Stimulated activated effector memory CD8-positive, alpha-beta T cell treated with anti-CD3 and anti-CD28 coated beads, Interleukin-12 subunit alpha, Interleukin-12 subunit beta, amount 100 ng/mL, for 72 hours (primary cell): ENCODE measurements at regions not wholly inside any gene's neighbourhood (a gene's known extent, or its start where the extent isn't known, plus 50 kb on each side); places are given as distances from the start of the nearest gene placed in this dataset.

ENCODE experiments used
- ATAC-seq: fragments of 150-1000 bp; cut with Tn5 transposase; 2 replicates; pipeline ENCODE4 v1.10.0; 2021
- DNase-seq, 2 donors: peaks; one replicate each; pipeline ENCODE4 v3.0.0; 2021 to 2022; ENCODE audit warnings: low spot score in 2 of 2
- H3K27ac Mint-ChIP-seq: one replicate; pipeline ENCODE4 v1.8.0; 2022; ENCODE audit warnings: mild to moderate bottlenecking, mixed read lengths
- H3K36me3 Mint-ChIP-seq: one replicate; pipeline ENCODE4 v1.8.0; 2022; ENCODE audit warnings: mild to moderate bottlenecking, mixed read lengths
- H3K4me1 Mint-ChIP-seq: one replicate; pipeline ENCODE4 v1.8.0; 2022; ENCODE audit warnings: mixed read lengths
- H3K4me3 Mint-ChIP-seq: one replicate; pipeline ENCODE4 v1.8.0; 2022; ENCODE audit warnings: mild to moderate bottlenecking, mixed read lengths
- H3K9me3 Mint-ChIP-seq: one replicate; pipeline ENCODE4 v1.8.0; 2022; ENCODE audit warnings: mixed read lengths

DNA sequence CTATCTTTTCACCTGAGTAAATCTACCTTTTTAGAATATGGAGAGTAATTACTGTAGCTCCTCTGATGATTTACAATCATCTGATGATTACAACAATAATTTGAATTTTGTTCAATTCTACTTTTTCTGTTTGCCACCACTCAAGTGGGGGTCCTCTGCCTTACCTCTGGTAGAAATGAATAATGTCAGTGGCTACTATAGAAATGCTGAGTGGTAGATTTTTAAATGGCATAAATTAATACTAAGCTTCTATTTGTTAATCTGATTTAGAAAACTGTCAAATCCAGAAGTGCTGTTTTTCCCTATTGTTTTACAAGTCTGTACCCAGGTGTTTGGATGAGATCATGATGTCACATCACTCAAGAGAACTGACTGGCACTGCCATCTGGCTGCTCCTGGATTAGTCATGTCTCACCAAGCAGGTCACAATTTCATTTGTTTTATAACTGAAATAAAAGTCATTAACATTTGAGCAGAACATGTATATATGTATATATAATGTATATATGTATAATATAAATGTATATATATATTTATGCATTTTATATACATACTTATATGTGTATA, 494.8 kb downstream of the TBC1D4 start:
- no peak for DNase-seq
- no peak for ATAC-seq
- Mint-ChIP-seq H3K27ac (no peak overlapping the region), H3K4me1 (no peaks in the 10 kb centered on the region), H3K36me3 (no peaks in the 10 kb centered on the region), H3K4me3 (no peak overlapping the region), H3K9me3 (no peaks in the 10 kb centered on the region)

- Mint-ChIP-seq H3K4me3 (no peak overlapping the region), H3K9me3 (no peaks in the 10 kb centered on the region), H3K4me1 (no peaks in the 10 kb centered on the region), H3K27ac (no peak overlapping the region), H3K36me3 (no peaks in the 10 kb centered on the region)
- ATAC-seq, result no peak
- DNase-seq, result no peak
Measured at GRCh38 chr13:74986609-74987008, 495.4 kb downstream of the TBC1D4 start.

DNA sequence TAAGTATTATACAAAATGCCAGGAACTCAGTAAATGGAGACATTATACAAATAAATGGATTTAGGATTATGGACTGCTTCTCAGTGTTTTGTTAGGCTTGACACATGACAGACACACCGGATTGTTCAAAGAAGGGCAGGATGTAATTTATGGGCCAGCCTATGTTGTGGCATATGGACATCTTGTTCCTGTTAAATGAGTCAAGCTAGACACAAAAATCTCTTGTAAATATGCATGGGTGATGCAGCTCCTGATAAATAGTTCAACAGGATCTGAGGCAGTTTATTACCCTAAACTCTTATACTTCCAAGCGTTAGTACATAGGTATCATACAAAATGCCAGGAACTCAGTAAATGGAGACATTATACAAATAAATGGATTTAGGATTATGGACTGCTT, 502.3 kb downstream of the TBC1D4 start:
- ATAC-seq (no peak), DNase-seq (no peak)
- H3K27ac Mint-ChIP-seq, result no peak overlapping the region
- no peak overlapping the region for H3K4me3 Mint-ChIP-seq
- H3K4me1 Mint-ChIP-seq, result no peaks in the 10 kb centered on the region
- peaks cover 2% of the 10 kb centered on the region for H3K9me3 Mint-ChIP-seq
- H3K36me3 Mint-ChIP-seq, result no peaks in the 10 kb centered on the region

GRCh38 chr13:74978591-74978990, 503.4 kb downstream of the TBC1D4 start:
- DNase-seq, result no peak
- Mint-ChIP-seq H3K4me1 (no peaks in the 10 kb centered on the region), H3K4me3 (no peak overlapping the region), H3K36me3 (no peaks in the 10 kb centered on the region), H3K9me3 (peaks cover 2% of the 10 kb centered on the region), H3K27ac (no peak overlapping the region)
- no peak for ATAC-seq

DNA sequence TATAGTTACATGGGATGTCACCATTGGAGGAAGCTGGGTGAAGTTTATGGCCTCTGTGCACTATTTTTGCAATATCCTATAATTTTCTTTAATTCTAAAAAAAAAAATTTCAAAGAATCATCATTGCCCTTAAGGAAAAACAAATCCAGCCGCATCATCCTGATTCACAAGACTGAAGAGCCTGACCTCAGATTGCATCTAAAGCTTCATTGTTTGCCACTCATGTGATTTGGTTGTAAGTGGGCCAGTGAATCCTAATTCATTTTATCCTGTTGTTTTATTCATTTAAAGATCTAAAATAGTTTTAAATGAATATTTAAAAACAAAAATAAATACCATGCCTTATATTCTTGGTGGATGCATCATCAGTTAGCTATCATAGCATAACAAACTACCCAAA, 504.5 kb downstream of the TBC1D4 start:
- no peak overlapping the region for H3K4me3 Mint-ChIP-seq
- no peak for ATAC-seq

DNA sequence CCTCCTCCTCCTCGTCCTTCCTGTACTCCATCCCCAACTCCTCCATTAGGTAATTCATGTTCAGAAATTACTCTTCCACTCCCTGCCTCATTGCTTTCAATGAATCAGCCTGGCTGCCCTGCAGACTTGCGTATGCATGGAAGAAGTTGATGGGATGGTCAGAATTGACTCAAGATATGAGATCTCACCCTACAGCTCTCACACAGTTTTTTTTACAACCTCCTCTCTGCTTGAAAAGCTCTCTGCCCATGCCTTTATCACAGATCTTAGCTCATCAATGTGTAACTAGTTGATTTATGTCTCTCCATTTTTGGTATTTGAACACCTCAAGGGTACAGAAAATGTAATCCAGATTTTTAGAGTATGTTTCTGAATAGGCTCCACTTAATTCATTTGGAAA, 506.9 kb downstream of the TBC1D4 start:
- Mint-ChIP-seq H3K4me3 (no peak overlapping the region), H3K9me3 (no peaks in the 10 kb centered on the region), H3K4me1 (no peaks in the 10 kb centered on the region), H3K27ac (no peak overlapping the region), H3K36me3 (no peaks in the 10 kb centered on the region)
- no peak for ATAC-seq
- DNase-seq, result no peak

More for the DNA sequence above, 504.5 kb downstream of the TBC1D4 start:
- Mint-ChIP-seq H3K27ac (no peak overlapping the region), H3K4me1 (no peaks in the 10 kb centered on the region), H3K9me3 (peaks cover 2% of the 10 kb centered on the region), H3K36me3 (no peaks in the 10 kb centered on the region)
- no peak for DNase-seq

DNA sequence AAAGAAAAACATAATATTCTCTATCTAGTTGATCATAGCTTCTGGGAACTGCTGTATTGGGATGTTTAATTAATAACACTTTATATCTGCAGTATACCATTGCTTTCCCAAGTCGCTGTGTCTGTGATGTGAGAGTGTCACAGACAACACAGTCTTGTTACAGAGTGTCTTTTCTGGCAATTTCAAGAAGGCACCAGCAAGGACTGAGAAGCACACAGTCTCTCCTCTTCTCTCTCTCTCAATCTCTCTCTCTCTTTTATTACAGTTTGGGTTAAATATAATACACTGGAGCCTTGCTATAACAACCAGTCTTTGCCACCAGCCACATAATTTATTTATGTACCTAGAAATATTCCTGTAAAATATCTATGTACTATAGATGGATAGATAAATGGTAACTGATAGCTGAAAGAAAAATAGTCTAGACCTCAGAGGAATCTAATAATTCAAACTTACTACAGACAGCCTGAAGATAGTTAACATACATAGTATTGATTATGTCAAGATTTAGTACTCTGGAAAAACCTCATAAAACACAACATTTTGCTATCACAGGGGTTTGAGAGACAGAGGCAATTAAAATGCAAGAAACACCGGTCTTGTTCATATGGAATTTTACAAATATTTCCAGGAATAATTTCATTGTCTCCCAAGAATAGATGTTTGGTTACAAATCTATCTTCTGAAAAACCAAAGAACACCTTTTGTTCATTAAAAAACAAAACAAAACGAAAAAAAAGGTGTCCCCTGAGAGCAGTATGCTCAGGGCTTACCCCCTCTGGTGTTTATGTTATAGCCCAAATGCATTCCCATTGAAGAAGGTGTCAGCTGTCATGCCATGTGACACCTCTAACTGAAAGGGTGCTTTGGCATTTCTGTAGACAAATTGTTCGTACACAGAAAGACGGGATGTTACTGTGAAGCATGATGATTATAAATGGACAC, 507.8 kb downstream of the TBC1D4 start:
- ATAC-seq (no peak), DNase-seq (no peak)
- no peak overlapping the region for H3K27ac Mint-ChIP-seq
- no peaks in the 10 kb centered on the region for H3K4me1 Mint-ChIP-seq
- no peaks in the 10 kb centered on the region for H3K9me3 Mint-ChIP-seq
- no peaks in the 10 kb centered on the region for H3K36me3 Mint-ChIP-seq
- H3K4me3 Mint-ChIP-seq, result no peak overlapping the region

DNA sequence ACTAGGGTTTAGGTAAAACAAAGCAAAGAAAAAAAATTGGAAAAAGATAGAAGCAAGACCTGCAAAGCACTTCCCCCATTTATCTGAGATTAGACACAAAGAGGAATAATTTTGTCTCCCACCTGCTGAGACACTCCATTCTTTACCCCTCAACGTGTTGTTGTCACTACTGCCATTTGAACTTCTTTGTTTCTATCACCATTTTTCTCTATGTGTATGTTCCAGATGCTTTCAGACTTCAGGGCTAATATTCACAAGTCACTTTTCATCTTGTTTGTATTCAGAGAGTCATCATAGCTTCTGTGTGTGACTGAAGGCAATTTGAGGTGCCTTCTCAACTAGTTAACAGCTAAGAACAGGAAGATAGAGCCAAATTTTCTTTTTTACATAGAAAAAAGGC, 512.5 kb downstream of the TBC1D4 start:
- no peak overlapping the region for H3K27ac Mint-ChIP-seq
- no peak for ATAC-seq
- H3K36me3 Mint-ChIP-seq, result no peaks in the 10 kb centered on the region
- no peaks in the 10 kb centered on the region for H3K9me3 Mint-ChIP-seq
- DNase-seq, result no peak
- no peaks in the 10 kb centered on the region for H3K4me1 Mint-ChIP-seq
- H3K4me3 Mint-ChIP-seq, result no peak overlapping the region

DNA sequence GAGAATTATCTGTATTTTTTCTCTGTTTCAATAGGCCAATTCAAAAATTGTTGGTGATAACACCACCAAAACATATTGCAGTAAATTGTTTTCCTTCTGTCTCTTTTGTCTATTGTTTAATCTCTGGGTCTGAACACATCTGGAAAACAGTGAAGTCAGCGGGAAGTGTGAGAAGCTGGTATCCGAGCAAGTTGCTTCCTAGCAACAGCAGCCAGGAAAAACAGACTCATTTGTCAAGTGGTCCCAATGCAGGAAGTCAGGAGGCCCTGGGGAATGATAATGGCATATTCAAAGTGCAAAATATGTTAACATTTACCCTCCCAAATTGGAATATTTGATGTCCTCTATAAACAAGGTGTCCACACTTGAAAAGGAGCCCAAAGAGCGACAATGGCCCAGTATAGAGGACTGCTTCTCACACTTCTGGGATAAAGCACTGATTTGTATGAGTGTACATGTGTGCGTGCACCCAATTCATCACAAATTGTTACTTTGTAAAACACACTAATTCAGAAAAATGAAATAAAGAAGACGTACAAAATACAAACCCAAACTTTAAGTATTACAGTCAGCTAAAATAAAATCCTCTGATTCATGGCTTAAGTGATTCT, 515.0 kb downstream of the TBC1D4 start:
- H3K27ac Mint-ChIP-seq, result no peak overlapping the region
- no peaks in the 10 kb centered on the region for H3K9me3 Mint-ChIP-seq
- H3K4me3 Mint-ChIP-seq, result no peak overlapping the region
- DNase-seq (no peak), ATAC-seq (no peak)
- H3K36me3 Mint-ChIP-seq, result no peaks in the 10 kb centered on the region
- no peaks in the 10 kb centered on the region for H3K4me1 Mint-ChIP-seq

- no peaks in the 10 kb centered on the region for H3K4me1 Mint-ChIP-seq
- ATAC-seq (no peak), DNase-seq (no peak)
- no peak overlapping the region for H3K27ac Mint-ChIP-seq
- H3K4me3 Mint-ChIP-seq, result no peak overlapping the region
- H3K9me3 Mint-ChIP-seq, result no peaks in the 10 kb centered on the region
- H3K36me3 Mint-ChIP-seq, result no peaks in the 10 kb centered on the region
Measured at GRCh38 chr13:74966275-74966674, 515.7 kb downstream of the TBC1D4 start.

GRCh38 chr13:74945637-74946036, 536.3 kb downstream of the TBC1D4 start:
- H3K36me3 Mint-ChIP-seq, result no peaks in the 10 kb centered on the region

GRCh38 chr13:74931698-74932433, 550.1 kb downstream of the TBC1D4 start:
- Mint-ChIP-seq H3K4me3 (no peak overlapping the region), H3K36me3 (no peaks in the 10 kb centered on the region), H3K4me1 (peaks cover 6% of the 10 kb centered on the region), H3K9me3 (no peaks in the 10 kb centered on the region), H3K27ac (no peak overlapping the region)
- DNase-seq (no peak), ATAC-seq (no peak)

More at GRCh38 chr13:74945637-74946036, 536.3 kb downstream of the TBC1D4 start:
- Mint-ChIP-seq H3K4me3 (no peak overlapping the region), H3K9me3 (peaks cover 16% of the 10 kb centered on the region), H3K4me1 (no peaks in the 10 kb centered on the region), H3K27ac (no peak overlapping the region)
- DNase-seq (no peak), ATAC-seq (no peak)

GRCh38 chr13:74930402-74931165, 551.4 kb downstream of the TBC1D4 start:
- no peak overlapping the region for H3K27ac Mint-ChIP-seq
- peaks cover 6% of the 10 kb centered on the region for H3K4me1 Mint-ChIP-seq
- no peaks in the 10 kb centered on the region for H3K36me3 Mint-ChIP-seq
- no peak for DNase-seq
- no peak for ATAC-seq
- no peaks in the 10 kb centered on the region for H3K9me3 Mint-ChIP-seq
- no peak overlapping the region for H3K4me3 Mint-ChIP-seq

DNA sequence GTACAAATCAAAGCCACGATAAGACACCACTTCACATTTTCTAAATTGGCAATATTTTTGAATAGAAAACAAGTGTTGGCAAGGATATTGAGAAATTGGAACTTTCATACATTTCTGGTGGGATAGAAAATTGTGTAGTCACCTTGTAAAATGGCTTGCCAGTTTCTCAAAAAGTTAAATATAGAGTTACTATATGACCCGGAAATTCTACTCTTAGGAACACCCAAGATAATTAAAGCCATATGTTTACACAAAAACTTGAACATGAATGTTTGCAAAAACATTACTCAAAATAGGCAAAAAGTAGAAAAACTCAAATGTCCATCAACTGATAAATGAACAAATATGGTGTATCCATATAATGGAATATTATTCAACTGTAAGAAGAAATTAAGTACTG, 552.5 kb downstream of the TBC1D4 start:
- no peak overlapping the region for H3K4me3 Mint-ChIP-seq
- H3K36me3 Mint-ChIP-seq, result no peaks in the 10 kb centered on the region
- no peak for ATAC-seq
- no peaks in the 10 kb centered on the region for H3K9me3 Mint-ChIP-seq
- peaks cover 6% of the 10 kb centered on the region for H3K4me1 Mint-ChIP-seq
- no peak for DNase-seq
- no peak overlapping the region for H3K27ac Mint-ChIP-seq

- Mint-ChIP-seq H3K4me3 (no peak overlapping the region), H3K36me3 (no peaks in the 10 kb centered on the region), H3K4me1 (no peaks in the 10 kb centered on the region), H3K9me3 (peaks cover 3% of the 10 kb centered on the region), H3K27ac (no peak overlapping the region)
- no peak for ATAC-seq
- no peak for DNase-seq
Measured at GRCh38 chr13:74927823-74928222, 554.1 kb downstream of the TBC1D4 start.
